ENCODE measurements at regions not wholly inside any gene's neighbourhood (a gene's known extent, or its start where the extent isn't known, plus 50 kb on each side); places are given as distances from the start of the nearest gene placed in this dataset.

- Histone ChIP-seq H3K9me3 (ENCODE audit: low read depth) (no peaks in the 10 kb centered on the region), H3K4me1 (ENCODE audit: low read depth) (no peaks in the 10 kb centered on the region), H3K27me3 (no peaks in the 10 kb centered on the region), H3K4me3 (no peak overlapping the region), H3K27ac (no peak overlapping the region), H3K36me3 (no peaks in the 10 kb centered on the region)
- no peak for DNase-seq (ENCODE audit: low read depth in 1 of 2, low spot score in 1 of 2)
- no peak for TF ChIP-seq CTCF (IDR thresholded peaks at IDR 0.05; ENCODE audit: low read depth, low read length)
These were observed 290.7 kb downstream of the TCERG1L start for GRCh38 chr10:131020775-131021174.

- no peaks in the 10 kb centered on the region for H3K4me1 ChIP-seq (ENCODE audit: low read depth)
- H3K36me3 ChIP-seq, result no peaks in the 10 kb centered on the region
- no peaks in the 10 kb centered on the region for H3K9me3 ChIP-seq (ENCODE audit: low read depth)
- no peak for DNase-seq (ENCODE audit: low read depth in 1 of 2, low spot score in 1 of 2)
- H3K4me3 ChIP-seq, result no peak overlapping the region
- no peak for TF ChIP-seq CTCF (IDR thresholded peaks at IDR 0.05; ENCODE audit: low read depth, low read length)
- no peak overlapping the region for H3K27ac ChIP-seq
- no peaks in the 10 kb centered on the region for H3K27me3 ChIP-seq
These were observed 290.1 kb downstream of the TCERG1L start for GRCh38 chr10:131021246-131021895.

GRCh38 chr10:131021969-131022368, 289.6 kb downstream of the TCERG1L start:
- no peaks in the 10 kb centered on the region for H3K27me3 ChIP-seq
- H3K27ac ChIP-seq, result no peak overlapping the region
- H3K4me3 ChIP-seq, result no peak overlapping the region
- no peaks in the 10 kb centered on the region for H3K9me3 ChIP-seq (ENCODE audit: low read depth)
- H3K36me3 ChIP-seq, result no peaks in the 10 kb centered on the region
- no peaks in the 10 kb centered on the region for H3K4me1 ChIP-seq (ENCODE audit: low read depth)
- TF ChIP-seq CTCF (IDR thresholded peaks at IDR 0.05; ENCODE audit: low read depth, low read length), result no peak
- no peak for DNase-seq (ENCODE audit: low read depth in 1 of 2, low spot score in 1 of 2)

- DNase-seq (ENCODE audit: low read depth in 1 of 2, low spot score in 1 of 2), result no peak
- Histone ChIP-seq H3K9me3 (ENCODE audit: low read depth) (no peaks in the 10 kb centered on the region), H3K27me3 (no peaks in the 10 kb centered on the region), H3K4me1 (ENCODE audit: low read depth) (no peaks in the 10 kb centered on the region), H3K36me3 (no peaks in the 10 kb centered on the region), H3K27ac (no peak overlapping the region), H3K4me3 (no peak overlapping the region)
- TF ChIP-seq CTCF (IDR thresholded peaks at IDR 0.05; ENCODE audit: low read depth, low read length), result no peak
These were observed 289.2 kb downstream of the TCERG1L start for GRCh38 chr10:131022369-131022768.

- no peak for TF ChIP-seq CTCF (IDR thresholded peaks at IDR 0.05; ENCODE audit: low read depth, low read length)
- no peaks in the 10 kb centered on the region for H3K27me3 ChIP-seq
- H3K9me3 ChIP-seq (ENCODE audit: low read depth), result no peaks in the 10 kb centered on the region
- no peaks in the 10 kb centered on the region for H3K4me1 ChIP-seq (ENCODE audit: low read depth)
- DNase-seq (ENCODE audit: low read depth in 1 of 2, low spot score in 1 of 2), result no peak
- no peak overlapping the region for H3K27ac ChIP-seq
- H3K4me3 ChIP-seq, result no peak overlapping the region
- no peaks in the 10 kb centered on the region for H3K36me3 ChIP-seq
These were observed 288.5 kb downstream of the TCERG1L start for GRCh38 chr10:131022981-131023380.
